GM12865 (cell line): ENCODE measurements at regions not wholly inside any gene's neighbourhood (a gene's known extent, or its start where the extent isn't known, plus 50 kb on each side); places are given as distances from the start of the nearest gene placed in this dataset.

Experiments
- DNase-seq: peaks from one replicate; pipeline ENCODE4 v3.0.0; 2010; ENCODE audit warnings: low read depth
- H3K4me3 ChIP-seq: 2 replicates; pipeline ENCODE4 v1.5.1; 2011; ENCODE audit warnings: mild to moderate bottlenecking, low read depth, low read length, control low read depth
- CTCF ChIP-seq: IDR thresholded peaks from 2 replicates; pipeline ENCODE4 v1.5.1; 2011; ENCODE audit warnings: low read length, control low read depth, low read depth, inconsistent platforms; ENCODE audit not compliant: insufficient read depth; ENCODE audit errors: missing control alignments

GRCh38 chr5:167049043-167049663 lies 1242.3 kb upstream of the WWC1 start:
- peak; percentile 47 for TF ChIP-seq CTCF
- peak; percentile 32 for DNase-seq
- no peak overlapping the region for H3K4me3 ChIP-seq

DNA sequence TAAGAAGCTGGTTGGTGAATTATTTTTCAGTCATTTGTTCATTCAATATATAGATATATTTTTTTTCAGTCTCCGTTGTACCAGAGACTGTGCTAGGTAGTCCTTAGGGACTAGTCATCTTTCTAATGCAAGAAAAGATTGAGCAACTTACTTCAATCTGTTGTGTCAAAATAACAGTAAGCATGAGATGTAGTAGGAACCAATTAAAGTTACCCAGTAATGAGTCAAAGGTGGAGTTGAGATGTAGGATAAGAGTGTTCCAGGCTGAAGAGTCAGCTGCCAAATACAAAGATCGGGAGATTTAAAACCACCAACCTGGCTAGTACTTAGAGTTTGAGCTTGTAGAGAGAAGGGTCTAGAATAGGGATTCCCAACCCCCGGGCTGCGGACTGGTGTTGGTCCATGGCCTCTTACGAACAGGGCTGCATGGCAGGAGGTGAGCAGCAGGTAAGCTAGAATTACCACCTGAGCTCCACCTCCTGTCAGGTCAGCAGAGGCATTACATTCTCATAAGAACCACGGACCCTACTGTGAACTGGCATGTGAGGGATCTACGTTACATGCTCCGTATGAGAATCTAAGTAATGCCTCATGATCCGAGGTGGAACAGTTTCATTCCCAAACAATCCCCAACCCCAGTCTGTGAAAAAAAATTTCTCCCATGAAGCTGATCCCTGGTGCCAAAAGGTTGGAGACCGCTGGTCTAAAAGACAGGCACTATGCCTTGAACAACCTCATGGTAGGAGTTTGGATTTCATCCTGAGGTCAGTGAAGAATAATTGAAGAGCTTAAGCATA lies 1241.5 kb upstream of the WWC1 start:
- no peak for DNase-seq
- H3K4me3 ChIP-seq: no peak overlapping the region
- no peak for TF ChIP-seq CTCF

GRCh38 chr5:167050568-167051401 lies 1240.7 kb upstream of the WWC1 start:
- no peak for DNase-seq
- TF ChIP-seq CTCF: no peak
- no peak overlapping the region for H3K4me3 ChIP-seq

DNA sequence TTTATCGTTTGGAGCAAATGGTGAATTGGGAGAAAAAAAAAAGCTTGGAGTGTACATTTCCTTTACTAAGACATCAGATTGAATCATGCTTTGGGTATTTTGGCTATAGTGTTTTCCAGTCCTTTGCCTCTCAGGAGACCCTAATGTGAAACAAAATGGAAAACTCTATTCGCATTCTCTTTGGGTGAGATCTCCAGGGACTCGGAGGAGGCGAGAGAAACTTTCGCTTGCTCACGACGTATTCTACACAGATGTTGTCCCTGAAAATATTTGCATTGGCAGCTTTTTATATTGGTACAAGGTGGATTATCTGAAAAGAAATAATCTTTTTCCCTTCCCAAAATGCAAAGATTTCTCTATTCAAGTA lies 1240.1 kb upstream of the WWC1 start:
- H3K4me3 ChIP-seq: no peak overlapping the region
- TF ChIP-seq CTCF: no peak
- no peak for DNase-seq

GRCh38 chr5:167052791-167053190 lies 1238.7 kb upstream of the WWC1 start:
- no peak for DNase-seq
- H3K4me3 ChIP-seq: no peak overlapping the region
- no peak for TF ChIP-seq CTCF

DNA sequence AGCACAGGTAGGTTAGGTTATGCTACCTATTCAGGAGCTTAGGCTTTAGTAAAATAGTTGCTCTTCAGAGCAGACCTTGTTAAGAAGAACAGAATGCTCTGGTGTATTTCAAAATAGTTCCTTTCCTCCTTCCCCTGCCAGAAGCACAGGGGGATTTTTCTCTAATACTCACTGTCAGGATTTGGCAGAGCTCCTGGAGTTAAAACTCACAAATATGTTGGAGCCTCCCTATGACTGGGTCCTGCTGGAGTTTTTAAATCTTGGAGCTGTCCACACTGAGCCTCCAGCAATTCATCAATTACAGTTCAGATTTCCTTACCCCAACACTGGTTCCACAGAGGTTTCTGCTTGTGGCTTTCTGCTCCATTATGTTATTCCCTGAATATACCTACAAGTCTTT lies 1233.8 kb upstream of the WWC1 start:
- DNase-seq: no peak
- no peak overlapping the region for H3K4me3 ChIP-seq
- TF ChIP-seq CTCF: no peak
